Gastrocnemius medialis (tissue), 4 donors: ENCODE measurements at regions not wholly inside any gene's neighbourhood (a gene's known extent, or its start where the extent isn't known, plus 50 kb on each side); places are given as distances from the start of the nearest gene placed in this dataset.

Experiments used
- ATAC-seq, 2 donors: fragments of 150-250 bp; one replicate each; pipeline ENCODE4 v1.9.1; 2016
- DNase-seq, 2 donors: peaks; one replicate each; pipeline ENCODE4 v3.0.0-alpha.2; 2019
- H3K27ac ChIP-seq, 4 donors: fragments of 200-600 bp; sonication (generic); 1 replicate in 1 of 4; 2 replicates in 3 of 4; pipeline ENCODE4 v1.5.1; 2016 to 2018; ENCODE audit warnings: mild to moderate bottlenecking in 2 of 4, moderate library complexity in 1 of 4
- H3K27me3 ChIP-seq, 3 donors: fragments of 200-600 bp; sonication (generic) in 2 of 3; 1 replicate in 1 of 3; 2 replicates in 2 of 3; pipeline versions ENCODE4 v1.5.1 to v1.6.0; 2016 to 2019; ENCODE audit warnings: mild to moderate bottlenecking in 1 of 3, moderate library complexity in 1 of 3
- H3K36me3 ChIP-seq, 2 donors: fragments of 200-600 bp; sonication (generic) in 1 of 2; one replicate each; pipeline ENCODE4 v1.5.1; 2017 to 2018
- H3K4me1 ChIP-seq, 2 donors: fragments of 200-600 bp; sonication (generic) in 1 of 2; one replicate each; pipeline ENCODE4 v1.5.1; 2016 to 2017; ENCODE audit warnings: mild to moderate bottlenecking in 2 of 2
- H3K4me3 ChIP-seq, 4 donors: fragments of 200-600 bp; sonication (generic) in 3 of 4; 1 replicate in 1 of 4; 2 replicates in 3 of 4; pipeline ENCODE4 v1.5.1; 2016 to 2019; ENCODE audit warnings: mild to moderate bottlenecking in 2 of 4
- H3K9me3 ChIP-seq, 3 donors: fragments of 200-600 bp; sonication (generic) in 2 of 3; 1 replicate in 1 of 3; 2 replicates in 2 of 3; pipeline ENCODE4 v1.5.1; 2016 to 2019
- POLR2A ChIP-seq, 2 donors: fragments of 450-650 bp; IDR thresholded peaks; one replicate each; pipeline ENCODE4 v1.6.1; 2017; ENCODE audit warnings: antibody characterized with exemption in 2 of 2, mild to moderate bottlenecking in 2 of 2, moderate library complexity in 2 of 2
- in situ Hi-C, 4 donors: fragments of 200-750 bp; cut with MboI; loops; one replicate each; pipeline versions ENCODE4 v1.15.0 to v1.8.0; 2017; ENCODE audit warnings: low sequenced_read_pairs in 4 of 4
- intact Hi-C: fragments of 100-400 bp; cut with DNase I; formaldehyde crosslinking; loops from one replicate; pipeline ENCODE4 v1.15.1; 2023; ENCODE audit warnings: low total_unique reads
- TF ChIP-seq, protein P1 (sequence below), 5 experiments: fragments of 450-650 bp in 3 of 5; fragments of 200-600 bp in 2 of 5; sonication (generic) in 2 of 5; IDR thresholded peaks in 4 of 5; conservative IDR thresholded peaks in 1 of 5; 1 replicate in 4 of 5; 2 replicates in 1 of 5; pipeline ENCODE4 v1.5.1; 2016 to 2019; ENCODE audit warnings: antibody characterized with exemption in 5 of 5, mild to moderate bottlenecking in 3 of 5, moderate library complexity in 3 of 5

GRCh38 chr16:24677388-24677787 lies 52.1 kb upstream of the TNRC6A start:
- Histone ChIP-seq H3K36me3 (no peaks in the 10 kb centered on the region), H3K4me3 (no peak overlapping the region), H3K9me3 (no peaks in the 10 kb centered on the region), H3K4me1 (no peaks in the 10 kb centered on the region), H3K27ac (no peak overlapping the region), H3K27me3 (no peaks in the 10 kb centered on the region)
- TF ChIP-seq POLR2A (IDR thresholded peaks at IDR 0.05), result no peak
- TF ChIP-seq, protein P1, sequence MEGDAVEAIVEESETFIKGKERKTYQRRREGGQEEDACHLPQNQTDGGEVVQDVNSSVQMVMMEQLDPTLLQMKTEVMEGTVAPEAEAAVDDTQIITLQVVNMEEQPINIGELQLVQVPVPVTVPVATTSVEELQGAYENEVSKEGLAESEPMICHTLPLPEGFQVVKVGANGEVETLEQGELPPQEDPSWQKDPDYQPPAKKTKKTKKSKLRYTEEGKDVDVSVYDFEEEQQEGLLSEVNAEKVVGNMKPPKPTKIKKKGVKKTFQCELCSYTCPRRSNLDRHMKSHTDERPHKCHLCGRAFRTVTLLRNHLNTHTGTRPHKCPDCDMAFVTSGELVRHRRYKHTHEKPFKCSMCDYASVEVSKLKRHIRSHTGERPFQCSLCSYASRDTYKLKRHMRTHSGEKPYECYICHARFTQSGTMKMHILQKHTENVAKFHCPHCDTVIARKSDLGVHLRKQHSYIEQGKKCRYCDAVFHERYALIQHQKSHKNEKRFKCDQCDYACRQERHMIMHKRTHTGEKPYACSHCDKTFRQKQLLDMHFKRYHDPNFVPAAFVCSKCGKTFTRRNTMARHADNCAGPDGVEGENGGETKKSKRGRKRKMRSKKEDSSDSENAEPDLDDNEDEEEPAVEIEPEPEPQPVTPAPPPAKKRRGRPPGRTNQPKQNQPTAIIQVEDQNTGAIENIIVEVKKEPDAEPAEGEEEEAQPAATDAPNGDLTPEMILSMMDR (IDR thresholded peaks at IDR 0.05 in 4 of 5, conservative IDR thresholded peaks at IDR 0.05 in 1 of 5), result no peak
- in situ Hi-C loops (no loop called here), intact Hi-C loops (no loop called here)
- DNase-seq, result no peak
- ATAC-seq, result no peak
